GM11168 (cell line): ENCODE measurements at regions not wholly inside any gene's neighbourhood (a gene's known extent, or its start where the extent isn't known, plus 50 kb on each side); places are given as distances from the start of the nearest gene placed in this dataset.

Experiments used
- in situ Hi-C: fragments of 300-500 bp; cut with MboI; formaldehyde crosslinking; loops from one replicate; pipeline ENCODE4 v1.12.0; 2022; ENCODE audit warnings: low sequenced_read_pairs; ENCODE audit not compliant: unreplicated experiment

DNA sequence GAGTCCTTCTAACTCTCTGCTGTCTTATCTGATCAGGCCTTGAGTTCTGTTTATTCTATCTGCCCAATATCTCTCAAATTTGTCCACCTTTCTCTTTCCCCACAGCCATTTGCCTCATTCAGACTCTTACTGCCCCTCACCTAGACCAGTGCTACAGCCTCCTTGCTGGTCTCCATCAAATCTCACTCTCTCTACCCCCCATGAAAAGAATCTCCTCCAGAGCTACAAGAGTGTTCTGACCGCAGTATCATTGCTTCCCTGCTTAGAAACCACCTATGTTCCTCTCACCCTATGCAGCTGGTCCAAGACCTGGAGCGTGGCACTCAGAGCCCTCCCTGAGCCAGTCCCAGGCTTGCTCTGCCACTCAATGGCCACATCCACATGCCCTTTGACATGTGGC, 231.0 kb upstream of the JUN start:
- in situ Hi-C loops = loop anchor here (25.0 kb wide), 1 partner anchor 228 kb away; the partner anchor contains the start of gene JUN

DNA sequence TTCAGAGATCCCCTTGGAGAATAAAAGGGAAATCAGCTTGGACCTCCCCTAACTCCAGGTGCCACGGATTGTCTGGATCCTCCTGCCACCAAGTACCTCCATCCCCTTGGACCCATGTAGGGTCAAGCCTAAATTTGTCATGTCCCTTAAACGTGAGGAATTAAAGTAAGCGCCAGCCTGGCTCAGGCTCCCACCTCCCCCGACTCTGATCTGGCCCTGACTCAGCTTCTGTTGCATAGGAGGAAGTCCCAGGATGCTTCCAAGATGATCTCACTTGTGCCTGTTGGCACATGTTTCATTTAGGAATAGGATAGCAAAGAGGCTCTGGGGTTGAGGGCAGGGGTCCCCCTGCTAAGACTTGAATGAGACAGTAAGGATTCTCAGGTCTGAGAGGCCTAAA, 231.9 kb upstream of the JUN start:
- in situ Hi-C loops = loop anchor here (25.0 kb wide), 1 partner anchor 228 kb away; the partner anchor contains the start of gene JUN

DNA sequence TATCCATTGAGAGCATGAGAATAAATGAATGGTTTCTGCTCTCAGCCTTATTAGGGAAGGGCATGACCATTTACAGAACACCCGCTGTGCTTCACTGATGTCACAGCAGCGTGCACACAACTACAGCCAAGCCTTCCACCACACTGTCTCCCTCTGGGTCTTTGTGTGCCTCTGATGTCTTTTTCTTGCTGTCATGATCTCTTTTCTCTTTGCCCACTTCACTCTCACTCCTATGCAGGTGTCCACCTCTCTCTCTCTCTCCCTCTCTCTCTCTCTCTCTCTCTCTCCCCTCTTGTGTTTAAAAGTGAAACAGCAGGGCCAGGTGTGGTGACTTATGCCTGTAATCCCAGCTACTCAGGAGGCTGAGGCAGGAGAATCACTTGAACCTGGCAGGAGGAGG, 232.5 kb upstream of the JUN start:
- in situ Hi-C loops = loop anchor here (25.0 kb wide), 1 partner anchor 229 kb away; the partner anchor contains the start of gene JUN

DNA sequence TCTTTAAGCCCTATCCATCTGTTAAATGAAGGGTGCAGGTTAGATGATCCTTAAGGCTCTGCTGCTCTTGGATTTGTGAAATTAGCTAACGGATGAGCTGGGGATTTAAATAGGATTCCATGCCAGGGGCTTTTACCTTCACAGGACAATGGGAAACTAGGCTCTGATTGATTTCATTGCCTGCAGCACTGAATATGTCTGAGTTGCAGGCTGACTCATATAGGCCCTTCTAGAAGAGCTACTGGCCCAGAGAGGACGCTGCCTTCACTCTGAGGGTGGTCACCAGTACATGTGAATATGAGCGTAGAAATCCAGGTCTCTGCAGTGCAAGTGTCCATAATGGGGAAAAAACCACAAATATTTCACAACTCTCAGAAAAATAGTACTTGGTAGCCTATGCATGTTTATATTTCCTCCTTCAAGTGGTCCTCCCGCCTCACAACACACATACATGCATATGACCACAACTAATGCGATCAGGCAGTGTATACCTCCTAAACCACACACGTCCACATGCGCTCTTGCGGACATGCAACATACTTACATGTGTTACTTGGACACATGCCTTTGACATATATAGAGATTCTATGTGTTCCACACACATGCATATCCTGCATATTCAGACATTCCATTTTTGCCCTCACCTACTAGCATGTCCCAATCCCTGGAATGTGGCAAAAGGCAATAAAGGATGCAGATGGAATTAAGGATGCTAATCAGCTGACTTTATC, 233.8 kb upstream of the JUN start:
- in situ Hi-C loops = loop anchor here (25.0 kb wide), 1 partner anchor 230 kb away; the partner anchor contains the start of gene JUN

DNA sequence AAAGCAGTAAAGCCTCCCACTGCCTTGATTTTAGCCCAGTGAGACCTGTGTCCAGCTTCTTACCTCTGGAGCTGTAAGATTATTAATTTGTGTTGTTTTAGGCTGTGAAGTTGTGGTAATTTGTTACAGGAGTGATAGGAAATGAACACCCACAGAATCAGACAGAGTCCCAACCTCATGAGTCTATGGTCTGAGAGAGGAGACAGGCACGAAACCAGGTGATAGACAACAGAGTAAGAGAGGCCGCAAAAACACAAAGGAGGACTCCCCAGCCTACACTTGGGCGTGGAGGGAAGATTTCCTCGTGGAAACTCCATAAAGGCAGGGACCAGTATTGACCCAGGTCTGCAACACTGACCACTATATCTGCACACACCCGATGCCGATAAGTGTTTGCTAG, 234.6 kb upstream of the JUN start:
- in situ Hi-C loops = loop anchor here (25.0 kb wide), 1 partner anchor 231 kb away; the partner anchor contains the start of gene JUN

DNA sequence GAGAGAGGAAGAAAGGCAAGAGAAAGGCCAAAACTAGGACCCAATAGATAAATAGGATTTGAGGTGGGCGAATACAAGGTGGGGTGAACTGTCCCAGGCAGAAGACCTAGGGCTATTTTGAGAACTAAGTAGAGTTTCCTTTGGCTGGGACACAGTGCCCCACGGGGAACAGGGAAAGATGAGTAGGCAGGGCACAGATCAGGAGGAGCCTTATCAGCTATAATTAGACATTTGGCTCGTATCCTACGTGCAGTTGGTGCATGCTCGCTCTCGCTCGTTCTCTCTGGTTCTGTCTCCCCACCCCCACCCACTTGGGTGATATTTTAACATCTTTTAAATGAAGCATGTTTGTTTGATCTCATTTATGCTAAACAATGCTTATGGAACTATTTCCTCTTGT, 235.0 kb upstream of the JUN start:
- in situ Hi-C loops = loop anchor here (25.0 kb wide), 1 partner anchor 232 kb away; the partner anchor contains the start of gene JUN

DNA sequence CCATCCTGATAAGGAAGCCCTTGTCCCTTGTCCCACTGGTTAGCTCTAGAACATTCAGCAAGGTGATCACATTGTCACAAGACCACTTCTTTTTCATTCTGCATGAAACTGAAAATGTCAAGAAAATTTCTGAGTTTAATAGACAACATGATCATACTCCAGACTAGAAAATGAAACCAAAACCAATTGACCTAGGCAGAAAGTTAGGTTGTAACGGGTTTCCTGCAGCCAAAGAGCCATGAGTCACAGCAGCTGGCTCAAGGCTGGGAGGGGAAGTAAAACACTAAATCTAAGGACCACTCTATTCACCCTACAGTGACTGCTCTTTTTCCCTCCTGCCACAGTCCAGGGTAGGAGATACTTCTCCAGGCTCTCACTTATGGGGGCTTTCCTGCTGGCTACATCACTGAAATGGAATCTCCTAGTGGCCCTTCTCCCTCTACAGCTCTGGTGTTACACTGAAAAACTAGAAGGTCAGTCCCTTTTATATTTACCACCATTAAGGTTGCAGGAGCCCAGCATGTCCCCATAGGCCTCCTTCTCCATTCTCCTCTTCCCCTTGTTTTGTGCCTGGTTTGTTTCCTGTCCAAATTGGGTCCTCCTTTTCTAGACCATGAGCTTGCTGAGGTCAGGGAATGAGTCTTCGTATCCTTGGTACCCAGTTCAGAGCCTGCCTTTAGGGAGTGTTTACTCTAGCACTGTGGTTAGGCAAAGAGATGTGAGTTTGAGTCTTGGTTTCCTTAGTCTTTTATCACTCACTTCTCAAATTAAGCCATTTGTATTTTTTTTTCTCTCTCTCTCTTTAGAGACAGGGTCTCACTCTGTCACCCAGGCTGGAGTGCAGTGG, 236.5 kb upstream of the JUN start:
- in situ Hi-C loops = loop anchor here (25.0 kb wide), 1 partner anchor 233 kb away; the partner anchor contains the start of gene JUN

DNA sequence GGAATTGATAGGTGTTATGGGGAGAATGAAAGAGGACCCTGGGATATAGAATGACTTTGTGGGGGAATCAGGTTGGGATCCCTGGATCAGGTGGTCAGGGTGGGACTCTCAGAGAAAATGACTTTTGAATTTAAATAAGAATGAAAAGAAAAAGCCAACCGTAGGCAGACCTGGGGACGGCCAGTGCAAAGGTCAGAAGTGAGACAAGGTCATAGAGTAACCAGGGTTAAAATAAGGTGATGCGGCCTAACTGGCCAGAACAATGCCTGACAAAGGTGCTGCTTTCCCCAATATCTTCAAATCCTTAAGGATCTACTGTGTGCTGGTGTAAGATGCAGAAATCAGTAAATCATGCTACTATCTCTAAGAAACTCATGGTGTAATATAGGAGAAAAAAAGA, 238.4 kb upstream of the JUN start:
- in situ Hi-C loops = loop anchor here (25.0 kb wide), 1 partner anchor 235 kb away; the partner anchor contains the start of gene JUN

DNA sequence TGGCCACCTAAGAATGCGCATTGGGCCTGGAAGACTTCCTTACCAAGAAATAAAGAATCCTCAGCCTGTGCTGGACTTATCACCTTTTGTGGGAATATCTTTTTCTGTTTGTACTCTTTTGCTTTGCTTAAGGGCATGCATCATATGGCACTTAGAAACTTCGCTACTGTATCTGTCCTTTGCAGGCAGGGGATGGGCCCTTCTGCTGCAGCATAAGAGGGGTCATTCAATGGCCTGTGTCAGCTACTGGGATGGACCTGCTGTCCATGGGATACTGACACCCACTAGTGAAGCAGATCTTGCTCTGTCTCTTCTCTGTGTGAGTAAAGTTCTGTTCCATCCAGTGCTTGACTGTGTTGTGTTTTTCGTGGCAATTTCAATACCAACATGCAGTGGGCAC, 239.0 kb upstream of the JUN start:
- in situ Hi-C loops = loop anchor here (25.0 kb wide), 1 partner anchor 235 kb away; the partner anchor contains the start of gene JUN

DNA sequence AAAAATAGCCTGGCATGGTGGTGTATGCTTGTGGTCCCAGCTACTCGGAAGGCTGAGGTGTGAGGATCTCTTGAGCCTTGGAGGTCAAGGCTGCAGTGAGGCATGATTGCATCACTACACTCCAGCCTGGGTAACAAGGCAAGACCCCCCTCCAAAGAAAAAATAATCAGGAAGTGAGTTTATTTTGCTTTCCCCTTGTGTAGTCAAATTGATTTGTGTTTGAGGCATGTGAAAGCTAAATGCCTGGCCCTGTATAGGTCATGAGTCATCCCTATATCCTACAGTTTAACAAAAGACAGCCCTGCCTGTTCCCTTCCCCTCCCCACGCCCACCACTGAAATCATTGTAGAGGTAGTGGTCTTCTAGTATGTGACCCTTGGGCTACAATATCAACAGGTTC, 241.4 kb upstream of the JUN start:
- in situ Hi-C loops = no loop called here

DNA sequence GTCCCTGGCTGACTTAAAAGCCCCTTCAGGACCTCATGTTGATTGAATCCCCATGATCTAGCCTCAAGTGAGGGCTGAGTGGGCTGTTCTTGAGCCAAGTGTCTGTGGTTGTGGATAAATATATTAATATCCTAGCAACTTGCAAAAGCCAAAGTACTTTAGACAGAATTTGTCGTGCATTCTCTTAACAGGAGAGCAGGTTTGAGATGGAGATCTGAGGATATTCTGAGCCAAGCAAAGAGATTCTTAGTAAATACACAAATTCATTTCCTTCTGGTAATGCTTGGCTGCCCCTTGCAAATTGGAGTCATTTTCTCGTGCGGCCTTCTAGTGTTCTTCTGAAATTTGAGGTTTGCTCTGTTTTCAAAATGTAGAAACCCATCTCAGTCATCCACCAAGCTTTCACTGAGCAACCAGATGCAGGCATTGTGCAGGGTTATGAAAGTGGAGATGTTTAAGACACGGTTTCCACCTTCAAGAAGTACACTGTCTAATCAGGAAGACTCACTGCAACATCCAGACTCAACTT, 242.1 kb upstream of the JUN start:
- in situ Hi-C loops = no loop called here

DNA sequence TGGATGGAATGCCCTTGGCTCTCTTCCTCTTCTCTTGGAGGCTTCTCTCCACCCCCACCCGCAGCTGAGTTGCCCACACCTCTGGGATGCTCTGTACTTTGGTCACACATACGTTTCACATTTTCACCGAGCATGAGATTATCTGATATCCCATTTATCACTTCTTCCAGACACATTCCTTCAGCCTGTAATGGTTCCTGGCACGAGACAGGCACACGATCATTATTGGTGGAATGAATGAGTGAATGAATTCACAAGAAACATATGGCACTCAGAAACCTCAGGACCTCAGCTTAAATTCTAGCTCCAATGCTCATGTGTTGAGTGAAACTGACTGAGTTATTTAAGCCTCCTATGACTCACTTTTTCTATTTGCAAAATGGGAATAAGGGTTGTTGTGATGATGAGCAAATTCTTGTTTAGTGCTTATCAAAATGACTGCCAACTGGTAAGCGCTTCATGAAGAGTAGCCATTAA, 242.7 kb upstream of the JUN start:
- in situ Hi-C loops = no loop called here

DNA sequence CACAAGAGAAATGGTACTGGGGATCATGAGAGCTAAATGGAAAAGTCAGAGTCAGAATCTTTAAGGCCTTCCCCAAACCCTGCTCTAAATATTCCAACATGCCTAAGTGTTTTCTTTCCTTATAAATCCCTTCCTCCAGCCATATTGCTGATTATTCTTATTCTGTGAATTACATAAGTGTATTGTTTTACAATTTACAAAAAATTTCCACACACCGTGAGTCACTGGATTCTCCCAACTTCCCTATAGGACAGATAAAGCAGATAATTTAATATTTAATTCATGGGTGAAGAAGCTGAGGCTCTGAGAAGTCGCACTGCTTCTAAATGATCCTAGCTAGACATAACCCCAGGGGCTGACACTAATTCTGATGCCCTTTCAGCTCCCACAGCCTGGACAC, 243.3 kb upstream of the JUN start:
- in situ Hi-C loops = no loop called here

DNA sequence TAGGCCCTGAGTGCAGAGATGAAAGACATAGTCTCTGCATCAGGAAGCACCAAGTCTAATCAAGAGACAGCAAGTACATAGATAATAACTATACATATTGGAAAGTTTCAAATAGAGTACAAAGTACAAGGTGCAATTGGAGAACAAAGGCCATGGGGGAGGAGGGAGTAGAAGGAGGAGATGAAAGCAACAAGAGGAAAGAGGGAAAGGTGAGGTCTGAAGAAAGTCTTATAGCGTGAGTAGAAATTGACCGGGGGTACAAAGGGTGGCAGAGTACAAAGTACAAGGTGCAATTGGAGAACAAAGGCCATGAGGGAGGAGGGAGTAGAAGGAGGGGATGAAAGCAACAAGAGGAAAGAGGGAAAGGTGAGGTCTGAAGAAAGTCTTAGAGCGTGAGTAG, 244.2 kb upstream of the JUN start:
- in situ Hi-C loops = no loop called here

DNA sequence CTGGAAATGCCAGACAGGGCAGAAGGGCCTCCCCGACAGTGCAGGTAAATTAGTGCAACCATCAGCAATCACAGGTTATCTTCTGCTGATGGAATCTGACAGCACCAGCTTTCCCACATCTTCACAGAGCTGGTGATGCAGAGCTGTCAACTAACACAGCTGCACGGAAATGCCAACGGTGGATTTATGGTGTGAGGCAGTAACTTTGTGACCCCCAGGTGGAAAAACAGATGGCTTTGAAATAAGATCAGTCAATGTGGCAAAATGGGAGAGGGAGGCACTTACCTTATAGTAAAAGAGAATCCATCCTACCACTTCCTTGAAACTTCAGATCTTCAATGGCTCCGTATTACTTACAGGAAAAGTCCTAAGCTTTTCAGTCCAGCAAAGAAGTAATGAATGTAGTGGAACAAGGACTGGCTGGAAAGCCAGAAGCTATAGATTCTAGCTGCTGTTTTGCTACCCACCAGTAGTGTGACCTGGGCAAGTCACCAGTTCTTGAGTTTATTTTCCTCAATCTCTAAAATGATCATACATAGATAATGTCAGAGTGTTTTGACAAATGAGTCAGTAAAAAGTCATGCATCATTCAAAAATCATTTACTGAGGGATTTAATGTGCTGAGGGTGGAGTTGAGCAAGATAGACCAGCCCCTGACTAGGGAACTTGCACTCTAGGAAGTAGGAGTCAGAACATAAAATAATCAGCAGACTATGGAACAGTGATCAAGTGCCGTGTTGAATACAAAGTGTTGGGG, 245.7 kb upstream of the JUN start:
- in situ Hi-C loops = no loop called here

DNA sequence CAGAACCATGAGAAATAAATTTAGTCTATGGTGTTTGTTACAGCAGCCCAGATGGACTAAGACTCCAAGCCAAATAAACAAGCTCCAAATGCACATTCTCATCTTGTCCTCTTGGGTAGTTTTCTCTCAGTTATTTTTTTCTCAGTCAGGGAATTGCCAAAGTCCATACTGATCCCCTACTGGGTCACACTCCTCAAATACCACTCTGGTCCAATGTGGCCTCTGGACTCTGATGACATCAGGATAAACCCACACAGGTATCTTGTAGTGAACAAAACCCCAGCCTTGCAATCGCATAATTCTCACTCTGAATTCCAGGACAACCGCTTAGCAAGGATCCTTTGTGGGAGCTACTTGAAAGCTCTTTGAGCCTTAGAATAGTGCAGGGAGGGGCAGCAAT, 248.4 kb upstream of the JUN start:
- in situ Hi-C loops = no loop called here

DNA sequence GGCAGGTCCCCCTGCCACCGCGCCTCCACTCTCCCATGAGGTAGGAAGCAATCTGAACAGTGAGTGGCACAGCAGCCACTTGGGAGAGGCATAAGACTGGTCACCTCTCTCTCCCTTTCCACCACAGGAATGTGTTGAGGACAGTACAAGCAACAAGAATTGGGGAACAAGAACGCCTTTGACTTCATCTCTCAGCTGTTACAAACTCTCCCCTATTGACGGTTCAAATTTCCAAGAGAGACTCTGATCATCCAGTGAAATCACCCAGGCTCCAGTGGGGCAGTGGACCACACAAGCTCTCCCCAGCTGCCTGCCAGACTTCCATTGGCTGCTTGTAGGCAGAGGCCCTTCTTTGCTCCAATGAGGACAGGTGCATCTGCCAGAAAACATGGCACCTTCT, 249.9 kb upstream of the JUN start:
- in situ Hi-C loops = no loop called here

DNA sequence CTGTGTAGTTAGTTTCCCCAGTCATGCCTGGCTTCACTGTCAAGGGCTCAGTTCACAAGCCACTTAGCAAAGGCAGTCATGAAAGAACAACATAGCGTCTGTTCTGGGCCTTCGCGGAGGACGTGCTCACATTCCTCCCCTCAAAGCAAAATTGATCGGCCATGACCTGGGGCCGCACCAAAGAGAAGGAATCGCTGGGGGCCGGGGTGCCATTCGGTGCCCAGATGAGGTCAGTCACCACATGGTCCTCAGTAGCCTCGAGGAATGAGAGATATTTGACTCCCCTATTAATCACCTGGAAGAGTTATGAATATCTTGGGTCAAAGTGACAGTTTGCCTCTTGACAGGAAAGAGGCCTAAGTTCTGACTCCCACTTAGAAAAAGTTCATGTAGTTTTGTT, 251.1 kb upstream of the JUN start:
- in situ Hi-C loops = no loop called here

DNA sequence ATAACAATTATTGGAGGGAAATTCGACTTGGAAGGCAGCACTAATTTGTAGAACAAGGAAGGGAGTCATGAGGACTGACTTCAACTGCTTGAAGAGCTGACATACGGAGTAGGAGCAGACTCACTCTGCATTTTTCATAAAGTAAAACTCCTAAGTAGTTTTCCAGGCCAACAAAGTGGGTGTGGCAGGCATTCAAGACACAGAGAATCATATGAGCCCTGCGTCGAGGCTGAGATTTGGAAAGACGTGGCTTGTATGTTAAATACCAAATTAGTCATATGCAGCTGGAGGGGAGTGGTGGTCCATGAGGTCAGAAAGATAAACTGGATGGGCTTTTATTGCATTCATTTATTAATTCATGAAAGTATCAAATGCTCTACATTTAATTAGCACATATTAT, 255.7 kb upstream of the JUN start:
- in situ Hi-C loops = no loop called here

DNA sequence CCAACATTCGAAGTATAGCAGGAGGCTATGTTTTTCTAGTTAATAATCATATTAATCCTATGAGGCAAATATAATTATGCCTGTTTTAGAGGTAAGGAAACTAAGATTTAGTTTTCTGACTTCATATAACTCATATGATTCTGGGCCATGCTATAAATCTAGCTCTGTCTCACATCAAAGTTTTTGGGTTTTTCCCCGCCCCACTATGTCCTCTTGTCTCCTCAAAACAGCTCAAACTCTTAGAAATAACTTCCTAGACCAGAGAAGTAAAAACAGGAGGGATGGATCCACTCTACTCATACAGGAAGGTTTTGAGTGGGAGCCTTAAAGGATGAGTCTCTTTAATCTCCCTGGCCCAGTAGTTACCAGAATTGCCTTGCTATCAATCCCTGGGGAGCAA, 256.4 kb upstream of the FGGY start:
- in situ Hi-C loops = no loop called here
